NCI-H146 treated with DMSO at 0.1 percent for 48 hours (cell line): ENCODE measurements at regions not wholly inside any gene's neighbourhood (a gene's known extent, or its start where the extent isn't known, plus 50 kb on each side); places are given as distances from the start of the nearest gene placed in this dataset.
"Not testable (repeated sequence)": the region's sequence is repeated elsewhere in the genome, so short reads cannot be mapped to it uniquely, and the experiment has no call there.

ENCODE experiments used
- DNase-seq: peaks from one replicate; lab custom pipeline; 2025; ENCODE audit not compliant: unreplicated experiment; lab: John Stamatoyannopoulos, UW

DNA sequence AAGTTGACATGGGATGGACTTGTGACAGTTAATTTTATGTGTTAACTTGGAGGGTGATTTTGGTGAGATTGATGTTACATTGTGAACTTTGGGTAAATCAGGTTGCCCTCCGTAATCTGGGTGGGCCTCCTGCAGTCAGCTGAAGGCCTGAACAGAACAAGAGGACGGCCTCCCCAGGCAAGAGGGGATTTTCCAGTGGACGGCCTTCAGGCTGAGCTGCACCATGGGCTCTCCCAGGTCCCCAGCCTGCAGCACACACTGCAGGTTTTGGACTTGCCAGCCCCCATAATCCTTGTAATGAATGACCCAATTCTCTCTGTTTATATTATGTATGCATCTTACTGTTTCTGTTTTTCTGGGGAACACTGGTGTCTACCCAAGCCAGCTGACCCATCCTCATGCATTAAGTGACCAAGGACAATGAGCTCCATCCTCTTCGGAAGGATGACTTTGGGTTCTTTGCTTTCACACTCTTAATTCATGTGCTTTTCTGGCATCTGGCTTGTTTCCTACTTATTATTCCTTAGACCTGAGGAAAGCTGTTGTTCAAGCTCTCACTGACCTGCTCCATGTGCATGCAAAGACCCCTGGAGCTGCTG, 64.2 kb downstream of the DACT2 start:
- DNase-seq, result no peak

GRCh38 chr6:168252267-168252666, 67.3 kb downstream of the DACT2 start:
- DNase-seq, result no peak

GRCh38 chr6:168250250-168250649, 69.3 kb downstream of the DACT2 start:
- no peak for DNase-seq

DNA sequence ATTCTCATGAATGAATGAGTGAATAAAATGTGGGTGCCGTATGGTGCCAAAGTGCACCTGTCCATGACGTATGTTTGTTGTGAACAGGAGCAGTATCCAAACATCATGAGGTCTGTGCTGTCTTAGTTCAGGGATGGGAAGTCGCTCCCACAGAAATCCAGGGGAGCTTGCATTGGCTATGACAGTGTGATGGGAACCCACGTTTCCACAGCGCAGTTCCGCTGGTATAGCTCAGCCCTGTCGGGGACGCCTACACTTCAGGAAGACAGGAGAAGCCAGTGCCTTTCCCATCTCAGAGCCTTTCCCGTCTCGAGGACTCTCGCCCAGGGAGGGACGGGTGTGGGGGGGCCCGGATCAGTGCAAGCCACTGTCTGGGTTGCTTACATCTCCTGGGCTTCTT, 69.8 kb downstream of the DACT2 start:
- DNase-seq, result no peak

GRCh38 chr6:168248148-168248620, 71.4 kb downstream of the DACT2 start:
- no peak for DNase-seq

- no peak for DNase-seq
Measured at GRCh38 chr6:168247443-168248147, 72.0 kb downstream of the DACT2 start.

DNA sequence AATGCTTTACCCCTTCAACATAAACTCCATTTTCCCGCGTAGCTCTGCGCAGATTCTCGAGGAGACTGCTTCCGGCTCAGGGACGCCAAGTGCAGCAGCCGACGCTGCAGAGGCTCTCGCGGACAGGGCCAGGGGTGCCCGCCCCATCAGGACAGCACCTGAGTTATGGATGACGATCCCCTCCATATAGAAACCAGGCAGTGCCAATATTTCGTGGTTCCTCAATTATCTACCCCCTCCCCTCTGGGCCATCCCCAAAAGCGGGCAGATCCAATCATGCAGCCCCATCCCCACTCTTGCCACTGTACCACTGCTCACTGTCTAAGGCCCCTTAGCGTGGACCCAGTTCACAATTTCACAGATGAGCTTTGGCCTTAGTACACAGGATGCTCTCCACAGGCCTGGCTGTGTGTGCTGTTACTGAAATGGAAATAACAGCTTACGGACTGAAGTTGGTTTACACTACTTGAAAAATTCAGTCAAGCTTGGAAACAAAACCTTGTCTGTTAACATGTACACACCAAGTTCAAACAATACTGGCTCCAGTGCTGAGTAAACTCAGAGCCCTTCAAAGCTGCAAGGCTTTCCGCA, 74.5 kb downstream of the DACT2 start:
- no peak for DNase-seq

GRCh38 chr6:168243812-168244376, 75.7 kb downstream of the DACT2 start:
- no peak for DNase-seq

- no peak for DNase-seq
Measured at GRCh38 chr6:168242940-168243225, 76.7 kb downstream of the DACT2 start.

- no peak for DNase-seq
Measured at GRCh38 chr6:168242111-168242939, 77.3 kb downstream of the DACT2 start.

DNA sequence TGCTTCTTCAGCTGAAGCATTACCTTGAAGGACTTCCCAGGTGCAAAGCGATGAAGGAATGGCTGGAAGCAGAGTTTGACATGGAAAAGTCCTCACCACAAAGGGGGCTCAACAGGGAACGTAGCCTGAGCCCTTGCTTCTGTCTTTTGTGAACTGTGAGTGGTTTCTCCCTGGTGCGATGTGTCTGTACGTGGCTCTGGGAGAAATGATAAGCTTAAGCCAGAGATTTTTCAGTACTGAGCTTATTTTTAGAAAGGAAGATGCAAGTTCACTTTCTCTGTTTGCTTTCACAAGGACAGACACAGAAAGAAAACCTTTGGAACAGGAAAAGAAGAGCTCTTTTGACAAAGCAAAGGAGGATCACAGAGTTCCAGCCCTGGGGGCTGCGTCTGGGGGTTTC, 79.4 kb downstream of the DACT2 start:
- DNase-seq, result no peak

DNA sequence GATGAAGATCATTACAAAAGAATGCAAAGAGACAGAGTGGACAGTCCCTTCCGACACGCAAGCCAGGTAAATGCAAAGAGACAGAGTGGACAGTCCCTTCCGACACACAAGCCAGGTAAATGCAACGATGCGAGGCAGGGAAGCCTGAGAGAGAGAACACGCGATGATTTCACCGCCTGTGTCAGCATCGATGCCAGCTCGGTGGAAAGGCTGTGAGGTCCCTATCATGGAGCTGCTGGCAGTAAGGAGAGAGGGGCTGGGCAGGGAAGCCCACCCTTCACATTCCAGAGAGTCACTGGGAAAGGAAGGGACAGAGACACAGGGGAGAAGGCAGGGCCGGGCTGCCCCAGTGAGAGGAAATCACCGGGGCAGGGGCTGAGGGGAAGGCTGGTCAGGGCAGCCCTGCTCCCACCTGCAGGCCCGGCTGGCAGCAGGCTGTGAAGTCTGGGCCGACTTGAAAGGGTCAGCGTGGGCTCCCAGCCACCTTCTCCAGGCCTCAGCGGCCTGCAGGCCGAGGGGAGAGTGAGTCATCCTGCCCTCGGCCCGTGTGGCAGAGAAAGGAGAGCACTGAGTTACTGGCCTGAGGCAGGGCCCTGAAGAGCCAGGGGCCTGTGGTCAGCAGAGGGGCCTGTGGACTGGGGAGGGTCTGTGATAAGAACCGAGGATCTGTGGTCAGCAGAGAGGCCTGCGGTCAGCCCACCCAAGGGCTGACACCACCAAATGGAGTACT, 80.4 kb downstream of the DACT2 start:
- DNase-seq, result no peak

DNA sequence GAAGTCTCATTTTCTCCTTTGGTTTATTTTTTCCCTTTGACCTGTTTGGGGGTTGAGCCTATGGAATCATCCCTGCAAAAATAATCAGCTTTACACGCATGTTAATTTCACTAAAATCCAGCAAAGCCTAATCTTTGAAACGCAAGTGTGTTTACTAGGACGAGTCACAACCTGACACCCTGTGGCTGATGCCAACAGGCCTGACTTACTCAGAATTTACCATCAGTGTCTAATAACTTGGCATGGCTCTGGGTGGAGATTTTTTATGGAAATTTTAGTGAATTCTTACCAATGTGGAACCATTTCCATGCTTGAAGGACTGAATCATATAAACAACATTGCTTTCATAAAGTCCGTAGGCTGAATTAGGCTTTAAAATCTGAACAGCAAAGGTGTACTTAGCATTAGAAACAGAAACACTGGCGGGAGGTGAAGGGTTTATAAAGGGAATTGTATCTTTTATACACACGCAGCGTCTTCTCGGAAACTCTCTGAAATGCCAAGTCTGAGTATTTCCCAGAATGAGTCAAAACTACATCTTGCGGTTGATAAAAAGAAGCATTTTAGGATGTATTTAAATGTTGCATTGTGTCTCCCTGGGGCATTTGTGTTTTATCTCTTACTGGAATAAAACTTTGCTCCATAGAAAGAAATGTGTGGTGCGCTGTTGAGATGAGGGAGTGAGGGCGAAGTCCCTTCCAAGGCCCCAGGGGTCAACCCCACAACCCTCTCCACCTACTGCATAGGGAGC, 81.2 kb downstream of the DACT2 start:
- DNase-seq, result no peak

- DNase-seq, result not testable (repeated sequence)
Measured at GRCh38 chr6:168233875-168234213, 85.7 kb downstream of the DACT2 start.

DNA sequence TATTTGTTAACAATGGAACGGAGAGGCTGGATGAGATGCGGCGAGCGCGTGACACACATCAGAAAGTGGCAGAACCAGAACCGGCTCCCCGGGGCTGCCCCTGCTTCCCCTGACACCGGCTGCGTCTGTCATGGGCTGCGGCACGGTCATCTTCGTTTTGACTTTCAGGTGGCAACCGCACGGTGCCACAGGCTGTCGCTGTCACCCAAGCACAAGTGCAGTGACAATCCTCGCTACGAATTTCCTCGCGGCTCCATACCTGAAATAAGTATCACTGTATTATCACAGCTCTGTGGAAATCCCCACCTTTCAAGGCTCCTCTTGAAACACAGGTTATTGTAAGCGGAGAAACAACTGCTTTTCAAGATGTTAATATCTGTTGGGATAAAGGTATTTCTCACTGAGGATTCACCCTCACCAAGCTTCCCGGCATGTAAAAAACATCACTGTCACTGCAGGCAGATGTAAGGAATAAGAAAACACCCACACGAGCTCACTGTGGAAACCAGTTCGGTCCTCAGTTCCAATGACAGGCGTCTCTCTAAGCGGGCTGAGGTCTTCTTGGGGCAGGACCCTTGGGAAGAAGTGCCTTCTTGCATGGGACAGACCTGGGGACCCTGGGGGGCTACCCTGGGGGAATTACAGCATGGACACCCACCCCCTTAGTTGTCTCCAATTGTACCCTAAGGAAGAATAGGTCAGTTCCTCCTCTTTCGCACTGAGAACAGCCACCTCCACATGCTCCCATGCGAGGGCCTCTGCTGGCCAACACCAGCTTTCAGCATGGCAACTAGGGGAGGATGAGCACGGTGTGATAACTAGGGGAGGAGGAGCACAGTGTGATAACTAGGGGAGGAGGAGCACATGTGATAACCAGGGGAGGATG, 86.3 kb downstream of the DACT2 start:
- no peak for DNase-seq

DNA sequence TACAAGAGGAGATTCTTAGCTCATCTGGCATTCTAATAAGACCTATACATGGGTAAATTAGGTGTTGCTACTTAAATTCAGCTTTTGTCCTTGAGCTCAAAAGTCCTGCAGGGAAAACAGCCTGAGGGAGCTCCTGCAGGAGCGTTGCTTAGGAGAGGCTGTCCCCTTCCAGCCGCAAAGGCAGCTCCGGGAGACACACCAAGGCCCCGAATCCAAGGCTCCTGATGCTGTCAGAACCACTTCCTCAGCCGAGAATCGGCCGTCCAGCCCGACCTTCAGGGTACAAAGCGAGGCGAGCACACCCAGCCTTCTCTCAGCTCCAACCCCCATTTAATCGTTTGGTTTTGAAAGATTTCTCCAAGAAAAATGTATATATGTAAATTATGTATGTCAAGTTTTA, 87.0 kb downstream of the DACT2 start:
- DNase-seq, result no peak

DNA sequence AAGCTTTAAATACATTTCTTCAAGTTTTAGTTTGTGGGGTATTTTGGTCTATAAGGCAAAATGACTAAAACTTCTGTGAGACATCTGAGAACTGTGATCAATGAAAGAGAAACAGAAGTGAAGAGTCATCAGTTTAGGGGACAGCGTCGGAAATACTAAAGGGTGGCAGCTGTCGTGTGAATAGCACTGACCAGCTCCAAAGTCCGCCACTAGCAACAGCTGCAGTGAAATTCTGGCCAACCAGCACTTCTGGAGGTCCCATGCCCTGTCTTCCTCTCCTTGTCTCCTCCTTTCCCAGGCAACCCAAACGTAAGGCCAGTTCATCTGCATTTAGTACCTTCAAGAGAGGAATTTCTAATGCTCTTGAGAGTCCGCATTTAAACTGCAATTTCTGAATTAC, 87.5 kb downstream of the DACT2 start:
- DNase-seq, result no peak

DNA sequence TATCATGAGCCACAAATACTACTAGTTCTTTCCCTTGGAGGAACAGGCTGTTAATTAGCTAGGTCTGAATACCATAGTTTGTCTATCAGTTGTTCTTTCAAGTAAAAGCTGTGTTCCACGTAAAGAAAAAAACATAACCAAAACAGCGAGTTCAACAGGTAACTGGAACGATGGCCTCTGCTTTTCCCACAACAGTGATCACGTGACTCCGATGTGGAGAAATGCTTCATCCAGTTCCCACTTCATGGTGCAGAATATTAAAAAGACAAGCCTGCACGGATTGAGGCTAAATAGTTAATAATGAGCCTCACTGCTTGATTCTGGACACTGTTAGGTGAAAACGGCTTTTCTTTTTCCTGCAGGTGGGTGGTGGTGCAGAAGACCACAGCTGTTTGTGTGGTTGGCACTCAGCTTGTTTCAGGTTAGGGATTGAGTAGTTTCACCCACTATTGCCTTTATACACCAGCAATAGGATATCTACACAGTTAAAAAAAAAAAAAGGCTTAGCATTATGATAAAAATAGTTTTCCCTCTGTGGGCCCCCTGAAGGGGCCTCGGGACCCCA, 88.1 kb downstream of the DACT2 start:
- no peak for DNase-seq

DNA sequence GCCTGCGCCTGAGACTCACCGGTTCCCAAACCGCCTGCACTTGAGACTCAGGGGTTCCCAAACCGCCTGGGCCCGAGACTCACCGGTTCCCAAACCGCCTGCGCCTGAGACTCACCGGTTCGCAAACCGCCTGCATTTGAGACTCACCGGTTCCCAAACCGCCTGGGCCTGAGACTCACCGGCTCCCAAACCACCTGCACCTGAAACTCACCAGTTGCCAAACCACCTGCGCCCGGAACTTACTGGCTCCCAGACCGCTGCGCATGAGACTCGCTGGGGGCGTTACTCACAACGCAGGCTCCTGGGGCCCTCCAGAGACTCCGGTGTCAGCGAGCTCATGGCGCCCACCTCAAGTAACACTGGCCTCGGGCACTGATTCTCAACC, 90.2 kb downstream of the DACT2 start:
- DNase-seq, result no peak
